ENCODE measurements at regions not wholly inside any gene's neighbourhood (a gene's known extent, or its start where the extent isn't known, plus 50 kb on each side); places are given as distances from the start of the nearest gene placed in this dataset.
A peak's percentile ranks its signal among the peaks of the same experiment; 100 is the strongest.
"Not testable (repeated sequence)": the region's sequence is repeated elsewhere in the genome, so short reads cannot be mapped to it uniquely, and the experiment has no call there.

DNA sequence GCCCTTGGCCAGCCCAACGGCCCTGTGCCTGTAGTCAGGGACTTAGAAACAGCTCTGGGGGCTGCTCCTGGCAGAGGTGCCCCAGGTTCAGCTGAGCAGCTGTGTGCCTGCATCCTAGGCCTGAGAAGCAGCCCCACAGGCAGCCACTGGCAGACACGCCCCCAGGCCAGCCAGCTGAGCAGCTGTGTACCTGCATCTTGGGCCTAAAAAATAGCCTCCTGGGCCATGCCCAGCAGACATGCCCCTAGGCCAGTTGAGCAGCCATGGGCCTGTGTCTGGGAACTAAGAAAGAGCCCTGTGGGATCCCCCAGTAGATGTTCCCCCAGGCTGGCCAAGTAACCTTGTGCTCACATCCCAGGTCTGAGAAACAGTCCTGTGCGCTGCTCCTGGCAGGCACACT, 64.0 kb downstream of the TBR1 start:
- DNase-seq (ENCODE audit: insufficient read length, low spot score) = no peak
- FAIRE-seq = no peak

DNA sequence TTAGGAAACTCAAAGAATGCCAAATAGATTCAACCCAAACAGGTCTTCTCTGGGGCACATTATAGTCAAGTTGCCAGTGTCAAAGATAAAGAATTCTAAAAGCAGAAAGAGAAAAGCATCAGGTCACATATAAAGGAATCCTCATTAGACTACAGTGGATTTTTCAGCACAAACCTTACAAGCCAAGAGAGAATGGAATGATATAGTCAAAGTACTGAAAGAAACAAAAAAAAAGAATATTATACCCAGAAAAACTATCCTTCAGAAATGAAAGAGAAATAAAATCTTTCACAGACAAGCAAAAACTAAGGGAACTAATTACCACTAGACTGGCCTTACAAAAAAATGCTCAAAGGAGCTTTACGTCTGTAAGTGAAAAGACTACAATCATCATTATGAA, 65.5 kb downstream of the TBR1 start:
- DNase-seq (ENCODE audit: insufficient read length, low spot score) = no peak
- FAIRE-seq = no peak

DNA sequence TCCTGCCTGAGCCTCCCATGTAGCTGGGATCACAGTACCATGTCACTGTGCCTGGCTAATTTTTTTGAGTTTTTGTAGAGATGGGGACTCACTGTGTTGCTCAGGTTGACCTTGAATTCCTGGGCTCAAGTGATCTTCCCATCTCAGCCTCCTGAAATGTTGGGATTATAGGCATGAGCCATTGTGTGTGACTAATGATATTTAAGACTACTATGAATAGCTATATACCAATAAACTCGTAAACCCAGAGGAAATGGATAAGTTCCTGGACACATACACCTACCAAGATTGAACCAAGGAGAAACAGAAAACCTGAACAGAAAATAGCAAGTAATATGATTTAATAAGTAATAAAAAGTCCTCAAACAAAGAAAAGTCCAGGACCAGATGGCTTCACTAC, 68.0 kb downstream of the TBR1 start:
- no peak for FAIRE-seq
- no peak for DNase-seq (ENCODE audit: insufficient read length, low spot score)

DNA sequence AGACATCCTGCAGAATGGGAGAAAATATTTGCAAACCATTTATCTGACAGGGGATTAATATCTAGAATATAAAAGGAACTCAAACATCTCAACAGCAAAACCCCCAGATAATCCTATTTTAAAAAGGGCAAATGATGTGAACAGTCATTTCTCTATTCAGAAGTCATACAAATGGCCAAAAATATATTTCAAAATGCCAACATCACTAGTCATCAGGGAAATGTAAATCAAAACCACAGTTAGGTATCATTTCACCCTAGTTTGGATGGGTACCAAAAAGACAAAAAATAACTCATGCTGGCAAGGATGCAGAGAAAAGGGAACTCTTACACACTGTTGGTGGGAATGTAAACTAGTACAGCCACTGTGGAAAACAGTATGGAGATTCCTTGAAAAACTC, 70.0 kb downstream of the TBR1 start:
- DNase-seq (ENCODE audit: insufficient read length, low spot score) = no peak
- FAIRE-seq = no peak

DNA sequence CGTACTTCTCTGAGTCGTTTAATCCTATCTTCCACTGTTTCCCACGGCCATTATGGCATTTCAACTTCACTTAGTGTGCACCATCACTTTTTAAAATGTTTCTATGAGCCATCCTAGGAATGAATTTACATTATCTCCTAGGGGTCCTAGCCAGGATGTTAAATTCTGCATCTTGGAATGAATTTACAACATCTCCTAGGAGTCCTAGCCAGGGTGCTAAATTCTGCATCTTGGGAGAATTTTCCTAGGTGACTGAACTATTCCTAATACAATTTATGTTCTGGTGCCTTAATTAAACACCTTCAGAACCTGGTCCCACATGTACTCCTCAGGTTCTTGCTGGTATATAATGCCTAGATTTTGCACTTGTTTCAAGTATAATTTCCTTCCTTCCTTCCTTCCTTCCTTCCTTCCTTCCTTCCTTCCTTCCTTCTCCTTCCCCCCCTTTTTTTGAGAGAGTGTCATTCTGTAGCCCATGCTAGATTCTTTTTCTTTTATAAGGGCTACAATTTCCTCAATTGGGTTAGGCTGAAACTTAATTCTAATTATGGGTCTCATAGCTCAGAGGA, 72.1 kb downstream of the TBR1 start:
- FAIRE-seq (no peak), DNase-seq (ENCODE audit: insufficient read length, low spot score) (no peak)

DNA sequence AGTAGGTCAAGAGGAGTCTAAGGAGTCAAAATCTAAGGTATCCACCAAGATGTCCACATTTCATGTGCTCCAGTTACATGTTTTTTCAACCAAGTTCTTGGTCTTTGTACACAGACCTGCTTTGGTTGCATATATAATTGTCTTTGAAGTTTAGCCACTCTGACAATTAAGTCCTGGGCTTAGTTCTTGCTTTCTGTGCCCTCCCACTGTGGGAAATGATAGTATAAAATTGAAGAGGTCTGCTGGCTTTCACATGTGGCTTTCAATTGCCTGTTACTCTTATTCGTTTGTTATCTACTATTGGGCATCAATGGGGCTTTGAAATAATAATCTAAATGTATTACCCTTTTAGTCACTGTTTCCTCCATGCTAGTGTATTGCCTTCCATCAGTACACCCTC, 72.8 kb downstream of the TBR1 start:
- FAIRE-seq (no peak), DNase-seq (ENCODE audit: insufficient read length, low spot score) (no peak)

DNA sequence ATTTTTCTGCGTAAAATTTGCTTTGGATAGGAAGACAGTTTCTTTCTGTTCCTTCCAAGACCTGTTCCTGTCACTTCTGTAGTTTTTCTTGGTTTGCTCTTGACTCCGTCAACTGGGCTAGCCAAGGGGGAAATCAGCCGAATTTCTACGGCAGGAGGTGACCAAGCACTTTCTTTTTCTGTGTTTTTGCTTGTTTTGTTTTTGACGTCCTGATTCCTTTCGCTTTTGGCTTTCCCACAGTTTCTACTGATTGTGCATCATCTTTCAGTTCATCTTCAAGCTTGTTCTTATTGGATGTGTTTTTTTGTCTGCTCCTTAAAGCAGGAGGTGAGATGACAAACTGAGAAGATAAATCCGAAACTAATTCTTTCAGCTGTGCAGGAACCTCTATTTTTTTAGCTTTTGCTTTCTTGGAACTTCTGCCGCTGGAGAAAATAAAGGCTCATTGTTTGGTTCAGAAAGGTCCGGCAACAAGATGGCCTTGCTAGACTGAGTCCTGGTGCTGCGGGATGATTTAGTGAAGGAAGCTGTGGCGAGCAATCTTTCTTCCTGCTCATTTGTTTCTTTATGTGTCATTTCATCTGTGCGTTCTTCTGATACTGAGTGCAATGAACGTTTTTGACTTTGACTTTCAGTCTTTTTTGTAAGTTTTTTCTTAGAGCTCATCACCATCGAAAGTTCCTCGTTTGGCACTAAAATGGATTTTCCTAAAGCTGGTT, 85.0 kb downstream of the TBR1 start:
- FAIRE-seq (peak; percentile 85), DNase-seq (ENCODE audit: insufficient read length, low spot score) (peak; percentile 6)

DNA sequence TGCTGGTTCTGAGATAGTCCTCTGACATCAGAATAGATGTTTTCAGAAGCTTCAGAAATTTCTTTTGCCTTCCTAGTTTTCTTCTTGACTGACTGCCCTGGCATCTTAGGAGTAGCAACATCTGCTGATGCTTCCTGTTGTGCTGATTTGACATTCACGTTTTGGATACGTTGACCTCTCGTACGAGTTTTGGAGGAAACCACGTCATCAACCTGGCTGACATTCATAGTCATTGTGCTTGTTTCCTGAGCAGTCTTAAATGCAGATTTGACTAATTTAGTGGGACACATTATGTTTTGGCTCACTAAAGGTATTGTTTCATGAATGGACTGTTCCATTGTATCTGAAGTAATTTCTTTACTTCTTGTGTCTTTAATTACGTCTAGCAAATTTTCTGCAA, 86.2 kb downstream of the TBR1 start:
- DNase-seq (ENCODE audit: insufficient read length, low spot score) = not testable (repeated sequence)
- FAIRE-seq = peak; percentile 63

DNA sequence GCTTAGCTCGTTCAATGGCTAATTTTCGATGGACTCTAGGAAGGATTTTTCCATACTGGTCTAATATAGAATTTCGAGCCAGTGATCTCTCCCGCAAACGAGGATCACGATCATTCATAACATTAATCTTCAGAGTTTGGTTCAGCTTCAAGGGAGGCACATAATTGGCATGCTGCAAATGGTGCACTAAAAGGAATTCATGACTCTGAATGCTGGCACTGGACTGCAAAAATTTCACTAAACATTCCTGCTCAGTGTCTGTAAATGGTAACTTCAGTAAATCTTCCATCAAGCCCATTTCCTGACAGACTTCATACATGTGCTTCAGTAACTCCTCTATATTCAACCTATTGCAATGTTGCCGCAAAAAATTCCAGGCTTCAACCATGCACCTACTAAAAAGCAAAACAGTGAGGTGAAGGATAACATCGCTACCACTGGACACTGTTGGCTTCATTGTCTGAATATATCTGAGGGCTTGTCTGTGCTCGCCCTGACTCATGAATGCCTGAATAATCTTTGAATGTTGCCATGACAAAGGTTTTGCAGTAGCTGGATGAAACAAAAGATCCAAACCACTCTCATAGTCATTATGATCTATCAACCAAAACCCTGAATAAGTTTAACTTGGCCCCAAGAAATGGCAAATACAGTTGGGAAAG, 88.7 kb downstream of the TBR1 start:
- not testable (repeated sequence) for FAIRE-seq; DNase-seq (ENCODE audit: insufficient read length, low spot score)

DNA sequence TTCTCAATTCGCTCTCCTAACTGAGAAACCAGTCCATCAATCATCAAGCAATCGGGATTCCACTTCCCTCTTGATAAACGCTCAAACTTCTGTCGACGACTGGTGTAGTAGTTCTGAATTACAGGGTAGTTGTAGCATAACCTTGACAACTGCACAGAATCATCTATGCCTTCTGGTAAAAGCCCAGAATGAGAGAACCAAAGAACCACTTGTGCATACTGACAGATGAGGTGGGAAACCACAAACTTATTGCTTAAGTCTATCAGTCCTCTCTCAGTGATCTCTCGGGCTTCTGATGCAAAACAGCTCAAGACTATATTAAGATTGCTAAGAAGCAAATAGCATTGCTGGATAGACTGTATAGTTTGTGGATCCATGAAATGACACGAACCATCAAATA, 89.4 kb downstream of the TBR1 start:
- FAIRE-seq; DNase-seq (ENCODE audit: insufficient read length, low spot score): not testable (repeated sequence)

DNA sequence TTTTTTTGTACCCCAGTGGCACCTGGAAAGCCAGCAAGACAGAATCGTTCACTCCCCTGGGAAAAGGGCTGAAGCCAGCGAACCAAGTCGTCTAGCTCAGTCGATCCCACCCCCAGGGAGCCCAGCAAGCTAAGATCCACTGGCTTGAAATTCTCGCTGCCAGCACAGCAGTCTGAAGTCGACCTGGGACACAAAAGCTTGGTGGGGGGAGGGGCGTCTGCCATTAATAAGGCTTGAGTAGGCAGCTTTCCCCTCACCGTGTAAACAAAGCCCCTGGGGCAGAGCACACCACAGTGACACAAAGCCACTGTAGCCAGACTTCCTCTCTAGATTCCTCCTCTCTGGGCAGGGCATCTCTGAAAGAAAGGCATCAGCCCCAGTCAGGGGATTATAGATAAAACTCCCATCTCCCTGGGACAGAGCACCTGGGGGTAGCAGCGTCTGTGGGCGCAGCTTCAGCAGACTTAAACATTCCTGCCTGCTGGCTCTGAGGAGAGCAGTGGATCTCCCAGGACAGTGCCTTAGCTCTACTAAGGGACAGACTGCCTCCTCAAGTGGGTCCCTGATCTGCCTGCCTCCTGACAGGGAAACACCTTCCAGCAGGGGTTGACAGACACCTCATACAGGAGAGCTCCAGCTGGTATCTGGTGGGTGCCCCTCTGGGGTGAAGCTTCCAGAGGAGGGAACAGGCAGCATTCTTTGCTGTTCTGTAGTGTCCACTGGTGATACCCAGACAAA, 97.4 kb downstream of the TBR1 start:
- DNase-seq (ENCODE audit: insufficient read length, low spot score); FAIRE-seq: not testable (repeated sequence)

DNA sequence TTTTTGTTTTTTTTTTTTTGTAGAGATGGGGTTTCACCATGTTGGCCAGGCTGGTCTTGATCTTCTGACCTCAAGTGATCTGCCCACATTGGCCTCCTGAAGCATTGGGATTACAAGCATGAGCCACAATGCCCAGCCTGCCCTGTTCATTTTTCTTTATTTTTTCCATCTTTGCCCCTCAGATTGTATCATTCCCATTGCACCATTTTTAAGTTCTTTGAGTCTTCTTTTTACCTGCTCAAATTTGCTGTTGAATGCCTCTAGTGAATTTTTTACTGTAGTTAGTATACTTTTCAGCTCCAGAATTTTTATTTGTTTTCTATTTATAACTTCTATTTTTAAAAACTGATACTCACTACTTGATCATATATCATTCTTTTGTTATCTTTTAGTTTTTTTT, 101.4 kb upstream of the SLC4A10 start:
- FAIRE-seq (no peak), DNase-seq (ENCODE audit: insufficient read length, low spot score) (no peak)

DNA sequence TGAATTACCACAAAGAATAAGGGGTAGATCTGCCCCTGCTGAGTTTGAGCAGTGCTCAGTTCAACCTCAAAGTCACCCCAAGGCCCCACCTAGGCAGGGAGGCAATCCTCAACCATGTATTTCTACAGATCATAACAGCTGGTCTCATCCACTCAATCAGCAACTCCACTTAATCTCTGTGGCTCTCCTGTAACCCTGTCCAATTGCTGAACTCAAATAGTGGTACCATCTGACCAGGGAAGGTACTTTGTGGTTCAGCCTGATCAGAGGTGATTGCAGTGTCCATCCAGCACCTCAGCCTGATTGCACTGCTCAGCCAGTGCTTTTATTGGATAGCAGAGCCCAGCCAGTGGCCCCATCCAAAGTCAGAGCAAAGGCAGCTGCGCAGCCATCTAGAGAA, 91.0 kb upstream of the SLC4A10 start:
- DNase-seq (ENCODE audit: insufficient read length, low spot score) = no peak
- no peak for FAIRE-seq

DNA sequence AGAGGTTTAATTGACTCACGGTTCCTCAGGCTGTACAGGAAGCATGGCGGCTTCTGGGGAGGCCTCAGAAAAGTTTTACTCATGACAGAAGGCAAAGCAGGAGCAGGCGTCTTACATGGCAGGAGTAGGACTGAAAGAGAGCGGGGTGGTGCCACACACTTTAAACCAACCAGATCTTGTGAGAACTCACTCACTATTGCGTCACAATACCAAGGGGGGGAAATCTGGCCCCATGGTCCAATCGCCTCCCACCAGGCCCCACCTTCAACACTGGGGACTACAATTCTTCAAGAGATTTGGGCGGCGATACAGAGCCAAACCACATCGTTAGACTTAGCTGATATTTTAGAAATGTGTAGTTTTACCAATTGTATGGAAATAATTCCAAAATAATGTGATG, 77.6 kb upstream of the SLC4A10 start:
- no peak for FAIRE-seq
- no peak for DNase-seq (ENCODE audit: insufficient read length, low spot score)

DNA sequence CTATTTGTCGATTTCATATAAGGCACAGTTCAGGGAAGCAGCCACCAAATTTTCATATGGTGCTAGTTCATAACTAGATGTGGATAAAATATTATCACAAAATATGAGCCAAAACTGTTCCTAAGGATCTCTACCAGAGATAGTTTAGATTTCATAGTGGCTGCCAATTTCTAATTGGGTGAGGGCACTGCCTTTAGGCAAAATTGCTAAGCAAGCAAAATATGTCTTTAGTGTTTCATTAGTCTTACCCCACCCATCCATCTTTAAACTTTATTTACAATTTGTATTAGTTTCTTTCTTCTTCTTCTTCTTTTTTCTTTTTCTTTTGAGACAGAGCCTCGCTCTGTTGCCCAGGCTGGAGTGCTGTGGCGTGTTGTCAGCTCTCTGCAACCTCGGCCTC, 77.1 kb upstream of the SLC4A10 start:
- no peak for DNase-seq (ENCODE audit: insufficient read length, low spot score)
- no peak for FAIRE-seq

DNA sequence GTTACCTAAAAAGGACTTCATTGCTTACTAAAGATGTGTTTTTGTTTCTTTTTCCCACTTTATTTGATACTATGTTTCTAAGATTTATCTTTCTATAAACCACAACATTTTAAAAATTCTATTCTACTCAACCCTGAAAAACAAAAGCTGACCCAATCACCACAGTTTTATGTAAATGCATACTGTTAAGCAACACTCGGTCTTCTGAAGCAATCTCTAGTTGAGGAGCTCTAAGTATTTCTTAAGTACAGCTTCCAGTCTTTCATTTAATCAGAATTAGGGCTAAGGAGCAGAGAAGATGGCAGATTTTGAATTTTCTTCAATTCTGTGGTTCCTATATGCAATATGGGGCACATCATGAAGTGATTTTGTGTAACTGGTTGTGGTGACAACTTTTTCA, 72.2 kb upstream of the SLC4A10 start:
- no peak for FAIRE-seq
- no peak for DNase-seq (ENCODE audit: insufficient read length, low spot score)

DNA sequence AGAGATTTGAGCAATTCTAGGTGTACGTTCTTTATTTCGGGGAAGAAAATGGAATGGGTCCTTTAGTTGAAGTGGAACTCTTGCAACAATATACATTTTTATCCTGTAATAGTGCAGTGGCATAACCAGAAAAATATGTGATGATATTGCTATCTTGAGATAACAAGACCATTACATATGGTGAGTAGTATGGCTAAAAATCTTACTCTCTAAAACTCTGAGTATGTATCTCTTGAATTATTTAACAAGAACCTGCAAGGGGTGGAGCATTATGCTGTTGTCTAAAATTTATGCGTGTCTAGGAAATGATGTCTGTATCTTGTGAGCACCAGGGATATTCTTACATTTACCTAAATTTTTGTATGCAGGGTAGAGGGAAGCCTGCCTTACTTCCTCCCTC, 68.4 kb upstream of the SLC4A10 start:
- DNase-seq (ENCODE audit: insufficient read length, low spot score) = no peak
- no peak for FAIRE-seq

DNA sequence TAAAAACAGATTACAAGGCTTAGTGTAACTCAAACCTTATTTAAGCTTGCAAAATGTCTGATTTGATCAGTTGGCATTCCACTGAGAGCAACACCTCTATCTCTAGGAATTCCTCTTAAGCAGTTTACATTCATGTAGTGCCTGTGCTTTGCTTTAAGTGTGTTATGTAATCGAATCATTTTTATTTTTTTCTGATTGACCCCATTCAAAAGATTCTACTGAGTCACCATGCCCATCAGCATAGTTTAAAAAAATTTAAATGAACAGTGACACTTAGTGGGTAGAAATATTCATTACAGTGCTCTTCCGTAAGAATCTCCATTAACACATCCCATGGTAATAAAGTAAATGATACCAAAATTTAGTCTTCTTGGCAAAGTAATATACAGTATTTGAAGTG, 67.8 kb upstream of the SLC4A10 start:
- DNase-seq (ENCODE audit: insufficient read length, low spot score) (no peak), FAIRE-seq (no peak)

DNA sequence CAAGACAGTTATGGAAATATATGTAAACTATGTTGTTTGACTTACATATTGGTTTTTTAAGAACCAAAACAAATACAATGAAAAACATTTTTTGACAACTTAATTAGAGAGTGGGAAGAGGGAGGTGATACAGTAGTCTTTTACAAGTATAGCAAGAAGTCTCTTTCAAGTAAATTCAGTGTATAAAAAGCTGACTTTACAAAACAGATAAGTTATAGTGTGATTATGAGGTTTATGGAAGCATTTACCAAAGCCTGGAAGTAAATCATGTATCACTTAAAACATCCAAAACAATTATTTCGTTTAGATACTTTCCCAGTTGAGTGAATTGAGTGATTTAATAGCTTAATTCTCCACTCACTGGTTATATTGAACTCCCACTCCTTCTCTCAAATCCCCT, 66.7 kb upstream of the SLC4A10 start:
- no peak for DNase-seq (ENCODE audit: insufficient read length, low spot score)
- FAIRE-seq = no peak

DNA sequence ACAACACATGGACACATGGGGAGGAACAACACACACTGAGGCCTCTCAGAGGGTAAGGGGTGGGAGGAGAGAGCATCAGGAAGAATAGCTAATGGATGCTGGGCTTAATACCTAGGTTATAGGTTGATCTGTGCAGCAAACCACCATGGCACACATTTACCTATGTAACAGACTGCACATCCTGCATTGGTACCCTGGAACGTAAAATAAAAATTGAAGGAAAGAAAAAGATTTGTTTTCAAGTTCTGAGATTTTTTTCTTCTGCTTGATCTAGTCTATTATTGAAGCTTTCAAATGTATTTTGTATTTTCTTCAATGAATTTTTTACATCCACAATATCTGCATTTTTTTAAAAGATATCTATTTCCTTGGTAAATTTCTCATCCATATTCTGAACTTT, 59.3 kb upstream of the SLC4A10 start:
- FAIRE-seq (no peak), DNase-seq (ENCODE audit: insufficient read length, low spot score) (no peak)

DNA sequence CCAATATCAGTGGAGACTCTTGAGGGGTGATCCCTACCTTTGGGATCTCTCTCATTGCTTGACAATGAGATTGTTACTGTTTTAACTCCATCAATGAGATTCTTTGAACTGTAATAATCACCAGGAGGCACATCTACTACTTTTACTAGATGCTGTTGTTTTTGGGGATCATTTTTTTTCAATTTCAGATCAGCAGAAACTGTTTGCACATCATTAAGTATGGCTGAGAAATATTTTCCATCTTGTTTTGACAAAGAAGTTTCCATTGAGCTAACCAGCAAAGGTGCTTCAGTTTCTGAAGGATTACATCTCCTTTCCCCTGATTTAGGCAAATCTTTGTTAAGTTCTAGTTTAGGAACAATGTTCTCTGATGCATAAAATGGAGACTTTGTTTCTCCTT, 54.8 kb upstream of the SLC4A10 start:
- FAIRE-seq = no peak
- no peak for DNase-seq (ENCODE audit: insufficient read length, low spot score)

Measured in GM19239 (cell line).